Endothelial cell (in vitro differentiated cells): ENCODE measurements at regions not wholly inside any gene's neighbourhood (a gene's known extent, or its start where the extent isn't known, plus 50 kb on each side); places are given as distances from the start of the nearest gene placed in this dataset.
"Not testable (repeated sequence)": the region's sequence is repeated elsewhere in the genome, so short reads cannot be mapped to it uniquely, and the experiment has no call there.

ENCODE experiments used
- DNase-seq: peaks from one replicate; pipeline ENCODE4 v3.0.0; 2021; ENCODE audit warnings: low spot score
- H3K27ac Mint-ChIP-seq: one replicate; pipeline ENCODE4 v1.8.0; 2021; ENCODE audit warnings: mixed read lengths, inconsistent platforms; ENCODE audit not compliant: unreplicated experiment
- H3K27me3 Mint-ChIP-seq: one replicate; pipeline ENCODE4 v1.8.0; 2021; ENCODE audit warnings: mild to moderate bottlenecking, moderate library complexity, mixed read lengths, inconsistent platforms; ENCODE audit not compliant: unreplicated experiment
- H3K36me3 Mint-ChIP-seq: one replicate; pipeline ENCODE4 v1.8.0; 2021; ENCODE audit warnings: mild to moderate bottlenecking, low read depth, mixed read lengths, inconsistent platforms; ENCODE audit not compliant: unreplicated experiment
- H3K4me1 Mint-ChIP-seq: one replicate; pipeline ENCODE4 v1.8.0; 2021; ENCODE audit warnings: mild to moderate bottlenecking, mixed read lengths, inconsistent platforms; ENCODE audit not compliant: unreplicated experiment
- H3K4me3 Mint-ChIP-seq: one replicate; pipeline ENCODE4 v1.8.0; 2021; ENCODE audit warnings: mild to moderate bottlenecking, mixed read lengths, inconsistent platforms; ENCODE audit not compliant: unreplicated experiment
- H3K9me3 Mint-ChIP-seq: one replicate; pipeline ENCODE4 v1.8.0; 2021; ENCODE audit warnings: mixed read lengths, inconsistent platforms; ENCODE audit not compliant: unreplicated experiment
- TF ChIP-seq, protein P1 (sequence below): fragments of 200-600 bp; sonication (generic); IDR thresholded peaks from one replicate; pipeline ENCODE4 v1.5.0; 2021; ENCODE audit warnings: antibody characterized with exemption; ENCODE audit not compliant: unreplicated experiment

DNA sequence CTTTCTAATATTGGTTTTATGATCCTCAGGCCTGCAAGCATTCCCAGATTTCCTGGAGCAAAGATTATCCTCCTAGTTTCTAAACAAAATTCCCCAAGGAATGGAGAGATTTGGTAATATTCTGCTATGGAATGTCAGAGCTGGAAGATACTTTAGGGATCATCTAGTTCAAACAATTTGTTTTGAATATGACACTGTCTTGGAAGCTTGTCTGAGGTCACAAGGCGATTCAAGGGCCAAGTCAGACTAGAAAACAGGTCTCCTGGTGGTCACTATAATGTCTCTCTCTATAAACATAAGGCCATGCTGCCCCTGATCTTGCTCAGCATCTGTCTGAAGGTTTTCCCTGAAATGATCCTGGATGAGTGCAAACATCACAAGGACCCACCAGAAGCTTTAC lies 143.4 kb upstream of the BCL6 start:
- TF ChIP-seq, protein P1, sequence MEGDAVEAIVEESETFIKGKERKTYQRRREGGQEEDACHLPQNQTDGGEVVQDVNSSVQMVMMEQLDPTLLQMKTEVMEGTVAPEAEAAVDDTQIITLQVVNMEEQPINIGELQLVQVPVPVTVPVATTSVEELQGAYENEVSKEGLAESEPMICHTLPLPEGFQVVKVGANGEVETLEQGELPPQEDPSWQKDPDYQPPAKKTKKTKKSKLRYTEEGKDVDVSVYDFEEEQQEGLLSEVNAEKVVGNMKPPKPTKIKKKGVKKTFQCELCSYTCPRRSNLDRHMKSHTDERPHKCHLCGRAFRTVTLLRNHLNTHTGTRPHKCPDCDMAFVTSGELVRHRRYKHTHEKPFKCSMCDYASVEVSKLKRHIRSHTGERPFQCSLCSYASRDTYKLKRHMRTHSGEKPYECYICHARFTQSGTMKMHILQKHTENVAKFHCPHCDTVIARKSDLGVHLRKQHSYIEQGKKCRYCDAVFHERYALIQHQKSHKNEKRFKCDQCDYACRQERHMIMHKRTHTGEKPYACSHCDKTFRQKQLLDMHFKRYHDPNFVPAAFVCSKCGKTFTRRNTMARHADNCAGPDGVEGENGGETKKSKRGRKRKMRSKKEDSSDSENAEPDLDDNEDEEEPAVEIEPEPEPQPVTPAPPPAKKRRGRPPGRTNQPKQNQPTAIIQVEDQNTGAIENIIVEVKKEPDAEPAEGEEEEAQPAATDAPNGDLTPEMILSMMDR = no peak
- Mint-ChIP-seq H3K9me3 (no peaks in the 10 kb centered on the region), H3K27me3 (peaks cover 3% of the 10 kb centered on the region), H3K36me3 (no peaks in the 10 kb centered on the region), H3K4me1 (no peaks in the 10 kb centered on the region), H3K27ac (no peak overlapping the region), H3K4me3 (no peak overlapping the region)
- DNase-seq = no peak

- Mint-ChIP-seq H3K27me3 (peaks cover 3% of the 10 kb centered on the region), H3K9me3 (no peaks in the 10 kb centered on the region), H3K27ac (no peak overlapping the region), H3K36me3 (no peaks in the 10 kb centered on the region), H3K4me1 (no peaks in the 10 kb centered on the region), H3K4me3 (no peak overlapping the region)
- DNase-seq = no peak
- TF ChIP-seq, protein P1 = no peak
Measured at GRCh38 chr3:187889106-187889505, 143.8 kb upstream of the BCL6 start.

GRCh38 chr3:187889601-187890404 lies 144.5 kb upstream of the BCL6 start:
- Mint-ChIP-seq H3K4me3 (no peak overlapping the region), H3K9me3 (no peaks in the 10 kb centered on the region), H3K4me1 (no peaks in the 10 kb centered on the region), H3K36me3 (no peaks in the 10 kb centered on the region), H3K27me3 (peaks cover 3% of the 10 kb centered on the region), H3K27ac (no peak overlapping the region)
- TF ChIP-seq, protein P1 = no peak
- DNase-seq = no peak

DNA sequence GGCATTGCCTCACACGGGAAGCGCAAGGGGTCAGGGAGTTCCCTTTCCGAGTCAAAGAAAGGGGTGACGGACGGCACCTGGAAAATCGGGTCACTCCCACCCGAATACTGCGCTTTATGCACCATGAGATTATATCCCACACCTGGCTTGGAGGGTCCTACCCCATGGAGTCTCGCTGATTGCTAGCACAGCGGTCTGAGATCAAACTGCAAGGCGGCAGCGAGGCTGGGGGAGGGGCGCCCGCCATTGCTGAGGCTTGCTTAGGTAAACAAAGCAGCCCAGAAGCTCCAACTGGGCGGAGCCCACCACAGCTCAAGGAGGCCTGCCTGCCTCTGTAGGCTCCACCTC lies 145.1 kb upstream of the BCL6 start:
- H3K27me3 Mint-ChIP-seq, DNase-seq, H3K27ac Mint-ChIP-seq, H3K36me3 Mint-ChIP-seq, H3K4me3 Mint-ChIP-seq, H3K9me3 Mint-ChIP-seq, H3K4me1 Mint-ChIP-seq: not testable (repeated sequence)

DNA sequence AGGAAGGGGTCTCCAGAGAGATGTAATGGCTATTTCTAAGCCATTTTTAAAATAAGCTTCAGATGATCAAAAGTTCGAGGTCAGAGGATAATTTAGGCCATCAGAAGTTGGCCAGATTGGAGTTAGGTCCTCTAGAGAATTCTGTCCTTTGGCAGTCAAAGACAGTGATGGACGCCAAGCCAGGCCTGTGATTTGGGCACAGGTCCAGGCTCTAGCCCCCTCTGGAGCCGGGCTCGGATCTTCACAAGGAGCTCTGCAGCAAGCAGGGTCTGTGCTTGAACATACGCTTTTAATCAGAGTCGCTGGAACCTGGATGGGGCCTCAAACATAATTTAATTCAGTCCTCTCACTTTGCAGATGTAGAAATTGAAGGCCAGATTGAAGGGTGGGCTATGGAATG lies 151.4 kb upstream of the BCL6 start:
- H3K27me3 Mint-ChIP-seq = peaks cover 2% of the 10 kb centered on the region
- H3K9me3 Mint-ChIP-seq = no peaks in the 10 kb centered on the region
- DNase-seq = no peak
- H3K4me1 Mint-ChIP-seq = no peaks in the 10 kb centered on the region
- TF ChIP-seq, protein P1 = no peak
- no peak overlapping the region for H3K4me3 Mint-ChIP-seq
- no peak overlapping the region for H3K27ac Mint-ChIP-seq
- H3K36me3 Mint-ChIP-seq = no peaks in the 10 kb centered on the region
